Keratinocyte (primary cell): ENCODE measurements at regions not wholly inside any gene's neighbourhood (a gene's known extent, or its start where the extent isn't known, plus 50 kb on each side); places are given as distances from the start of the nearest gene placed in this dataset.

Experiments
- CTCF ChIP-seq, 3 experiments: IDR thresholded peaks in 1 of 3; conservative IDR thresholded peaks in 1 of 3; optimal IDR thresholded peaks in 1 of 3; 2 replicates in 2 of 3; 3 replicates in 1 of 3; pipeline versions ENCODE3 to v1.5.1; 2011; ENCODE audit warnings: low read length in 3 of 3, mild to moderate bottlenecking in 3 of 3, moderate library complexity in 2 of 3, control low read depth in 1 of 3, inconsistent platforms in 1 of 3; ENCODE audit not compliant: insufficient read depth in 2 of 3; ENCODE audit errors: extremely low read depth in 1 of 3
- EZH2 ChIP-seq: IDR thresholded peaks from one replicate; pipeline ENCODE4 v1.6.1; 2012; ENCODE audit warnings: inconsistent platforms, mild to moderate bottlenecking, low read length, moderate library complexity

- TF ChIP-seq CTCF (optimal IDR thresholded peaks at IDR 0.05 in 1 of 3, IDR thresholded peaks at IDR 0.05 in 1 of 3, conservative IDR thresholded peaks at IDR 0.05 in 1 of 3; ENCODE audit: extremely low read depth in 1 of 3, insufficient read depth in 2 of 3, low read length in 3 of 3) (no peak), EZH2 (no peak)
These were observed 531.5 kb downstream of the ADCYAP1 start for GRCh38 chr18:1436199-1436598.
